DND-41 (cell line): ENCODE measurements at regions not wholly inside any gene's neighbourhood (a gene's known extent, or its start where the extent isn't known, plus 50 kb on each side); places are given as distances from the start of the nearest gene placed in this dataset.

ENCODE experiments used
- ATAC-seq: fragments of 200-7000 bp; cut with Tn5 transposase; 3 replicates; pipeline ENCODE4 v1.9.1; 2021; ENCODE audit warnings: low read depth; ENCODE audit not compliant: insufficient read depth
- DNase-seq: peaks from one replicate; pipeline ENCODE4 v3.0.0-alpha.2; 2020
- H2AFZ ChIP-seq: 2 replicates; pipeline ENCODE4 v1.6.0; 2012; ENCODE audit warnings: low read depth, low read length
- H3K27ac ChIP-seq: 2 replicates; pipeline ENCODE4 v1.5.1; 2012; ENCODE audit warnings: low read length, inconsistent platforms
- H3K27me3 ChIP-seq: fragments of 200-600 bp; sonication (generic); 2 replicates; pipeline ENCODE4 v1.6.0; 2012; ENCODE audit warnings: low read length, mild to moderate bottlenecking, inconsistent platforms; ENCODE audit not compliant: insufficient read depth, poor library complexity
- H3K36me3 ChIP-seq: 2 replicates; pipeline ENCODE4 v1.5.1; 2012; ENCODE audit warnings: low read length, inconsistent platforms; ENCODE audit not compliant: insufficient read depth
- H3K4me1 ChIP-seq: 2 replicates; pipeline ENCODE4 v1.5.1; 2012; ENCODE audit warnings: mild to moderate bottlenecking, low read length; ENCODE audit not compliant: insufficient read depth
- H3K4me2 ChIP-seq: 2 replicates; pipeline ENCODE4 v1.6.0; 2012; ENCODE audit warnings: mild to moderate bottlenecking, moderate library complexity, low read length, inconsistent platforms; ENCODE audit not compliant: insufficient read depth
- H3K4me3 ChIP-seq, 2 experiments: fragments of 200-600 bp in 1 of 2; shearing (Covaris generic) in 1 of 2; 2 replicates each; pipeline ENCODE4 v1.5.1; 2012 to 2016; ENCODE audit warnings: inconsistent platforms in 2 of 2, low read length in 2 of 2, mild to moderate bottlenecking in 2 of 2, low read depth in 1 of 2, moderate library complexity in 1 of 2
- H3K79me2 ChIP-seq: 2 replicates; pipeline ENCODE4 v1.6.0; 2012; ENCODE audit warnings: low read length, inconsistent platforms; ENCODE audit not compliant: insufficient read depth
- H3K9ac ChIP-seq: 2 replicates; pipeline ENCODE4 v1.6.0; 2012; ENCODE audit warnings: low read depth, mild to moderate bottlenecking, inconsistent platforms, low read length, moderate library complexity
- H3K9me3 ChIP-seq: 2 replicates; pipeline ENCODE4 v1.5.1; 2012; ENCODE audit warnings: low read length, moderate library complexity, mild to moderate bottlenecking, inconsistent platforms; ENCODE audit not compliant: insufficient read depth, severe bottlenecking
- H4K20me1 ChIP-seq: 2 replicates; pipeline ENCODE4 v1.6.0; 2012; ENCODE audit warnings: low read length; ENCODE audit not compliant: insufficient read depth
- CTCF ChIP-seq: IDR thresholded peaks from 2 replicates; pipeline ENCODE4 v1.5.1; 2012; ENCODE audit warnings: borderline replicate concordance, low read length, moderate library complexity, mild to moderate bottlenecking; ENCODE audit not compliant: poor library complexity, severe bottlenecking; ENCODE audit errors: extremely low read depth
- EZH2 ChIP-seq: IDR thresholded peaks from 3 replicates; pipeline ENCODE4 v1.6.1; 2012; ENCODE audit warnings: borderline replicate concordance, low read depth, mild to moderate bottlenecking, moderate library complexity, low read length, inconsistent platforms; ENCODE audit not compliant: severe bottlenecking

- no peak overlapping the region for H3K4me3 ChIP-seq
- no peaks in the 10 kb centered on the region for H3K27me3 ChIP-seq
Observed at GRCh38 chr14:105863296-105864108, 337.1 kb downstream of the TMEM121 start.

GRCh38 chr14:105864116-105864515 lies 337.7 kb downstream of the TMEM121 start:
- no peak overlapping the region for H3K4me2 ChIP-seq
- H3K36me3 ChIP-seq, result no peaks in the 10 kb centered on the region
- H3K27me3 ChIP-seq, result no peaks in the 10 kb centered on the region
- H3K4me1 ChIP-seq, result peaks cover 26% of the 10 kb centered on the region
- H3K9me3 ChIP-seq, result no peaks in the 10 kb centered on the region
- H4K20me1 ChIP-seq, result peaks cover 4% of the 10 kb centered on the region
- ATAC-seq, result no peak
- H3K27ac ChIP-seq, result no peak overlapping the region
- no peak for DNase-seq
- H3K4me3 ChIP-seq, result no peak overlapping the region
- TF ChIP-seq CTCF (no peak), EZH2 (no peak)
- no peak overlapping the region for H2AFZ ChIP-seq
- no peak overlapping the region for H3K9ac ChIP-seq
- no peaks in the 10 kb centered on the region for H3K79me2 ChIP-seq

More at GRCh38 chr14:105863296-105864108, 337.1 kb downstream of the TMEM121 start:
- no peak overlapping the region for H3K9ac ChIP-seq
- no peak for DNase-seq
- H2AFZ ChIP-seq, result no peak overlapping the region
- ATAC-seq, result no peak
- TF ChIP-seq CTCF, result no peak
- no peak for TF ChIP-seq EZH2
- H3K9me3 ChIP-seq, result no peaks in the 10 kb centered on the region
- no peak overlapping the region for H3K27ac ChIP-seq
- peaks cover 26% of the 10 kb centered on the region for H3K4me1 ChIP-seq
- H3K36me3 ChIP-seq, result no peaks in the 10 kb centered on the region
- H3K4me2 ChIP-seq, result no peak overlapping the region
- no peaks in the 10 kb centered on the region for H3K79me2 ChIP-seq
- H4K20me1 ChIP-seq, result peaks cover 4% of the 10 kb centered on the region

- Histone ChIP-seq H3K9me3 (no peaks in the 10 kb centered on the region), H3K27ac (no peak overlapping the region), H4K20me1 (peaks cover 4% of the 10 kb centered on the region), H3K36me3 (no peaks in the 10 kb centered on the region), H3K4me2 (no peak overlapping the region), H3K27me3 (no peaks in the 10 kb centered on the region), H3K4me3 (no peak overlapping the region), H3K9ac (no peak overlapping the region), H3K4me1 (peaks cover 26% of the 10 kb centered on the region), H3K79me2 (no peaks in the 10 kb centered on the region), H2AFZ (no peak overlapping the region)
- DNase-seq, result no peak
- no peak for ATAC-seq
- TF ChIP-seq EZH2 (no peak), CTCF (no peak)
Observed at GRCh38 chr14:105864651-105865265, 338.4 kb downstream of the TMEM121 start.
